ENCODE measurements at regions not wholly inside any gene's neighbourhood (a gene's known extent, or its start where the extent isn't known, plus 50 kb on each side); places are given as distances from the start of the nearest gene placed in this dataset.

DNA sequence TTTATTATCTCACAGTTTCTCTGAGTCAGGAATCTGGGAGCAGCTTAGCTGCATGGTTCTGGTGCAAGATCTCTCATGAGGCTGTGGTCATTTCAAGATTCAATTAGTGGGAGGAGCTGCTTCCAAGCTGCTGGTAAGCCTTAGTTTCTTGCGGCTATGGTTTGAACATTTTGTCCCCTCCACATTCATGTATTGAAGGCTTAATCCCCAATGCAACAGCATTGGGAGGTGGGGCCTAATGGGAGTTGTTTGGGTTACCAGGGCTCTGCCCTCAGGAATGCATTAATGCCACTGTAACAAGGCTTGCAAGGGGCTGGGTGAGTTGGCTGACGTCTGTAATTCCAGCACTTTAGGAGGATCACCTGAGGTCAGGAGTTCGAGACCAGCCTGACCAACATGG, 272.9 kb downstream of the UTP18 start:
- Histone ChIP-seq H3K4me2 (ENCODE audit: low read length) (no peak overlapping the region), H4K20me1 (ENCODE audit: insufficient read depth, low read length) (no peaks in the 10 kb centered on the region), H3K4me3 (ENCODE audit: low read length) (no peak overlapping the region), H3K79me2 (ENCODE audit: low read length) (no peaks in the 10 kb centered on the region), H3K4me1 (ENCODE audit: low read length) (no peaks in the 10 kb centered on the region), H3K36me3 (replicated peaks; ENCODE audit: low read depth, low read length) (no peaks in the 10 kb centered on the region), H2AFZ (ENCODE audit: low read depth, low read length) (no peak overlapping the region), H3K27me3 (ENCODE audit: low read depth, low read length) (no peaks in the 10 kb centered on the region; the same call in 1 of the 2 replicates), H3K9me3 (ENCODE audit: insufficient read depth, low read length) (no peaks in the 10 kb centered on the region), H3K27ac (ENCODE audit: low read length) (no peak overlapping the region), H3K9ac (ENCODE audit: low read length) (no peak overlapping the region)
- TF ChIP-seq CTCF (IDR thresholded peaks at IDR 0.05; ENCODE audit: low read depth, low read length) (no peak), EZH2phosphoT487 (IDR thresholded peaks at IDR 0.05; ENCODE audit: low read depth) (no peak)

GRCh38 chr17:51533821-51534220, 273.5 kb downstream of the UTP18 start:
- TF ChIP-seq EZH2phosphoT487 (IDR thresholded peaks at IDR 0.05; ENCODE audit: low read depth) (no peak), CTCF (IDR thresholded peaks at IDR 0.05; ENCODE audit: low read depth, low read length) (no peak)
- H3K9me3 ChIP-seq (ENCODE audit: insufficient read depth, low read length), result no peaks in the 10 kb centered on the region
- H4K20me1 ChIP-seq (ENCODE audit: insufficient read depth, low read length), result no peaks in the 10 kb centered on the region

GRCh38 chr17:51536627-51537026, 276.3 kb downstream of the UTP18 start:
- Histone ChIP-seq H2AFZ (ENCODE audit: low read depth, low read length) (no peak overlapping the region), H4K20me1 (ENCODE audit: insufficient read depth, low read length) (no peaks in the 10 kb centered on the region), H3K9ac (ENCODE audit: low read length) (no peak overlapping the region), H3K27me3 (ENCODE audit: low read depth, low read length) (no peaks in the 10 kb centered on the region), H3K4me3 (ENCODE audit: low read length) (no peak overlapping the region), H3K9me3 (ENCODE audit: insufficient read depth, low read length) (no peaks in the 10 kb centered on the region), H3K27ac (ENCODE audit: low read length) (no peak overlapping the region), H3K4me2 (ENCODE audit: low read length) (no peak overlapping the region), H3K79me2 (ENCODE audit: low read length) (no peaks in the 10 kb centered on the region), H3K36me3 (replicated peaks; ENCODE audit: low read depth, low read length) (no peaks in the 10 kb centered on the region), H3K4me1 (ENCODE audit: low read length) (no peaks in the 10 kb centered on the region)
- TF ChIP-seq CTCF (IDR thresholded peaks at IDR 0.05; ENCODE audit: low read depth, low read length), result no peak
- no peak for TF ChIP-seq EZH2phosphoT487 (IDR thresholded peaks at IDR 0.05; ENCODE audit: low read depth)

More at GRCh38 chr17:51533821-51534220, 273.5 kb downstream of the UTP18 start:
- Histone ChIP-seq H3K9ac (ENCODE audit: low read length) (no peak overlapping the region), H3K36me3 (replicated peaks; ENCODE audit: low read depth, low read length) (no peaks in the 10 kb centered on the region), H3K79me2 (ENCODE audit: low read length) (no peaks in the 10 kb centered on the region), H3K4me3 (ENCODE audit: low read length) (no peak overlapping the region), H3K27ac (ENCODE audit: low read length) (no peak overlapping the region), H3K4me2 (ENCODE audit: low read length) (no peak overlapping the region), H3K27me3 (ENCODE audit: low read depth, low read length) (no peaks in the 10 kb centered on the region; the same call in 1 of the 2 replicates), H2AFZ (ENCODE audit: low read depth, low read length) (no peak overlapping the region), H3K4me1 (ENCODE audit: low read length) (no peaks in the 10 kb centered on the region)

- no peak overlapping the region for H3K9ac ChIP-seq (ENCODE audit: low read length)
- H3K36me3 ChIP-seq (replicated peaks; ENCODE audit: low read depth, low read length), result no peaks in the 10 kb centered on the region
- no peaks in the 10 kb centered on the region for H3K27me3 ChIP-seq (ENCODE audit: low read depth, low read length)
- H3K79me2 ChIP-seq (ENCODE audit: low read length), result no peaks in the 10 kb centered on the region
- no peaks in the 10 kb centered on the region for H3K9me3 ChIP-seq (ENCODE audit: insufficient read depth, low read length)
- TF ChIP-seq EZH2phosphoT487 (IDR thresholded peaks at IDR 0.05; ENCODE audit: low read depth), result no peak
- TF ChIP-seq CTCF (IDR thresholded peaks at IDR 0.05; ENCODE audit: low read depth, low read length), result no peak
- no peak overlapping the region for H2AFZ ChIP-seq (ENCODE audit: low read depth, low read length)
- no peak overlapping the region for H3K27ac ChIP-seq (ENCODE audit: low read length)
- no peaks in the 10 kb centered on the region for H4K20me1 ChIP-seq (ENCODE audit: insufficient read depth, low read length)
- no peak overlapping the region for H3K4me2 ChIP-seq (ENCODE audit: low read length)
- H3K4me1 ChIP-seq (ENCODE audit: low read length), result no peaks in the 10 kb centered on the region
- H3K4me3 ChIP-seq (ENCODE audit: low read length), result no peak overlapping the region
These were observed 277.7 kb downstream of the UTP18 start for GRCh38 chr17:51537996-51538550.
